Jurkat, Clone E6-1 (cell line): ENCODE measurements at regions not wholly inside any gene's neighbourhood (a gene's known extent, or its start where the extent isn't known, plus 50 kb on each side); places are given as distances from the start of the nearest gene placed in this dataset.

Experiments
- DNase-seq: peaks from one replicate; pipeline ENCODE4 v3.0.0-alpha.2; 2011; ENCODE audit warnings: low read depth, low spot score
- H3K4me3 ChIP-seq: 2 replicates; pipeline ENCODE4 v1.5.1; 2011; ENCODE audit warnings: mild to moderate bottlenecking, low read length, control low read depth, moderate library complexity

- DNase-seq: no peak
- no peak overlapping the region for H3K4me3 ChIP-seq
Observed at GRCh38 chr15:70334286-70334685, 236.6 kb upstream of the TLE3 start.

- no peak for DNase-seq
- H3K4me3 ChIP-seq: no peak overlapping the region
Observed at GRCh38 chr15:70329179-70329578, 231.5 kb upstream of the TLE3 start.

- no peak for DNase-seq
- no peak overlapping the region for H3K4me3 ChIP-seq
Observed at GRCh38 chr15:70328679-70329115, 231.0 kb upstream of the TLE3 start.

GRCh38 chr15:70327856-70328678 is 230.3 kb upstream of the TLE3 start:
- no peak for DNase-seq
- H3K4me3 ChIP-seq: no peak overlapping the region

GRCh38 chr15:70327328-70327855 is 229.7 kb upstream of the TLE3 start:
- no peak overlapping the region for H3K4me3 ChIP-seq

GRCh38 chr15:70324001-70324974 is 226.6 kb upstream of the TLE3 start:
- no peak overlapping the region for H3K4me3 ChIP-seq
- DNase-seq: no peak

More at GRCh38 chr15:70327328-70327855, 229.7 kb upstream of the TLE3 start:
- no peak for DNase-seq

- H3K4me3 ChIP-seq: no peak overlapping the region
- no peak for DNase-seq
Observed at GRCh38 chr15:70323111-70323851, 225.6 kb upstream of the TLE3 start.

GRCh38 chr15:70322051-70322668 is 224.4 kb upstream of the TLE3 start:
- DNase-seq: no peak
- no peak overlapping the region for H3K4me3 ChIP-seq

- H3K4me3 ChIP-seq: no peak overlapping the region
- DNase-seq: no peak
Observed at GRCh38 chr15:70321172-70321819, 223.6 kb upstream of the TLE3 start.

- no peak for DNase-seq
Observed at GRCh38 chr15:70320482-70320881, 222.8 kb upstream of the TLE3 start.

GRCh38 chr15:70320077-70320476 is 222.4 kb upstream of the TLE3 start:
- H3K4me3 ChIP-seq: no peak overlapping the region
- DNase-seq: no peak

More at GRCh38 chr15:70320482-70320881, 222.8 kb upstream of the TLE3 start:
- no peak overlapping the region for H3K4me3 ChIP-seq

GRCh38 chr15:70319466-70319865 is 221.7 kb upstream of the TLE3 start:
- no peak for DNase-seq
- H3K4me3 ChIP-seq: no peak overlapping the region

GRCh38 chr15:70318594-70319465 is 221.1 kb upstream of the TLE3 start:
- H3K4me3 ChIP-seq: no peak overlapping the region
- DNase-seq: no peak

GRCh38 chr15:70316059-70316600 is 218.4 kb upstream of the TLE3 start:
- no peak overlapping the region for H3K4me3 ChIP-seq

GRCh38 chr15:70315431-70315830 is 217.7 kb upstream of the TLE3 start:
- no peak for DNase-seq
- no peak overlapping the region for H3K4me3 ChIP-seq

More at GRCh38 chr15:70316059-70316600, 218.4 kb upstream of the TLE3 start:
- no peak for DNase-seq

- DNase-seq: no peak
- H3K4me3 ChIP-seq: no peak overlapping the region
Observed at GRCh38 chr15:70314688-70315087, 217.0 kb upstream of the TLE3 start.

GRCh38 chr15:70314018-70314354 is 216.3 kb upstream of the TLE3 start:
- no peak for DNase-seq
- H3K4me3 ChIP-seq: no peak overlapping the region
